Psoas muscle (tissue), 7 donors: ENCODE measurements at regions not wholly inside any gene's neighbourhood (a gene's known extent, or its start where the extent isn't known, plus 50 kb on each side); places are given as distances from the start of the nearest gene placed in this dataset.
"Not testable (repeated sequence)": the region's sequence is repeated elsewhere in the genome, so short reads cannot be mapped to it uniquely, and the experiment has no call there.

Source experiments
- ATAC-seq, 4 donors: fragments of 200-7000 bp; cut with Tn5 transposase; one replicate each; pipeline ENCODE4 v1.9.1; 2020; ENCODE audit warnings: moderate library complexity in 3 of 4, mild to moderate bottlenecking in 2 of 4
- DNase-seq, 2 donors: peaks; one replicate each; pipeline ENCODE4 v3.0.0-alpha.2; 2020
- H3K27ac ChIP-seq: fragments of 200-600 bp; one replicate; pipeline ENCODE4 v1.8.0; 2022
- H3K27me3 ChIP-seq, 3 donors: fragments of 200-600 bp in 1 of 3; one replicate each; pipeline versions ENCODE4 v1.6.1 to v1.8.0; 2013 to 2022; ENCODE audit warnings: low read length in 2 of 3, mild to moderate bottlenecking in 2 of 3, moderate library complexity in 1 of 3; ENCODE audit not compliant: insufficient read depth in 3 of 3
- H3K36me3 ChIP-seq, 2 donors: fragments of 200-600 bp in 1 of 2; one replicate each; pipeline versions ENCODE4 v1.6.1 to v1.8.0; 2013 to 2022; ENCODE audit warnings: low read depth in 1 of 2, mild to moderate bottlenecking in 1 of 2, moderate library complexity in 1 of 2; ENCODE audit not compliant: insufficient read depth in 1 of 2
- H3K4me1 ChIP-seq: fragments of 200-600 bp; one replicate; pipeline ENCODE4 v1.8.0; 2022
- H3K4me3 ChIP-seq: fragments of 200-600 bp; one replicate; pipeline ENCODE4 v1.8.0; 2022; ENCODE audit warnings: mild to moderate bottlenecking
- H3K9me3 ChIP-seq: fragments of 200-600 bp; one replicate; pipeline ENCODE4 v1.8.0; 2022
- CTCF ChIP-seq: fragments of 200-600 bp; IDR thresholded peaks from one replicate; pipeline ENCODE4 v1.8.0; 2022; ENCODE audit warnings: antibody characterized with exemption
- WGBS, 3 donors: extraction: QIAGEN DNeasy Blood & Tissue Kit; methylation state at CpG; one replicate each; pipeline versions ENCODE4 v1.1.6 to v1.1.7; 2013; 5-methylcytosine and 5-hydroxymethylcytosine counted together
- intact Hi-C, 2 donors: fragments of 100-400 bp; cut with DNase I; formaldehyde crosslinking; loops; one replicate each; pipeline versions ENCODE4 v1.11.0 to v1.14.2; 2022
- donor health status: healthy with polysubstance abuse.
- donor health status: DM: no; HTN: no; CAD: no; lungs with moderate emphysema.
- donor health status: Bipolar disorder and iron deficiency.
- donor health status: healthy.
- donor health status: DM: yes; HTN: yes; CAD: no.
- donor health status: DM: no; HTN: no; CAD: no.
- donor health status: DM: yes; HTN: yes; CAD: no.

GRCh38 chr1:188642704-188643103, 1814.0 kb downstream of the PLA2G4A start:
- Histone ChIP-seq H3K36me3 (no peaks in the 10 kb centered on the region), H3K27me3 (no peaks in the 10 kb centered on the region), H3K4me3 (no peak overlapping the region), H3K9me3 (no peaks in the 10 kb centered on the region), H3K4me1 (no peaks in the 10 kb centered on the region), H3K27ac (no peak overlapping the region)
- WGBS, 3 donors = 93 to 96% (median 96%) methylated on average over 5 of the region's 5 CpGs
- ATAC-seq = no peak
- intact Hi-C loops = no loop called here
- TF ChIP-seq CTCF = no peak
- no peak for DNase-seq

DNA sequence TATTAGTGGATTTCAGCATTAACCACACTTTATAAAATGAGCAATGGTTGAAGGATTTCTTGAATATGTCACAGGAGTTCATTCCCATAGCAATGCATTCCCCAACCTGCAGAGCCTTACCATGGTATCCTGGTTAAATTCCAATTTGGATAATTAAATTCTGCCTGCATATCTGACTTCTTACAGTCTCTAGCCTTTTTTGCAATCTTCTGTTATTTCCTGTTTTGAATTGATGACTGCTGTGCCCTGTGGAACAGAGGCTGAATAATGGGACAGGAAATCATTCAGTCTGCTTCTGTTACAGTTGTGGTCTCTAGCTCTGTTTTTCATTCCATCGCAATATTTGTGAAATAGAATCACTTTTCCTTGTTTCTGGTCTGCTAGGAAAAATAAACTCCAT, 1823.9 kb downstream of the PLA2G4A start:
- Histone ChIP-seq H3K9me3 (no peaks in the 10 kb centered on the region), H3K27ac (no peak overlapping the region), H3K4me1 (no peaks in the 10 kb centered on the region), H3K36me3 (no peaks in the 10 kb centered on the region), H3K4me3 (no peak overlapping the region), H3K27me3 (no peaks in the 10 kb centered on the region)
- 56 to 65% (median 64%) methylated on average over 1 of the region's 1 CpG for WGBS, 3 donors
- no peak for TF ChIP-seq CTCF
- ATAC-seq (no peak), DNase-seq (no peak)
- intact Hi-C loops = no loop called here

GRCh38 chr1:188655966-188656365, 1821.7 kb downstream of the BRINP3 start:
- H3K27me3 ChIP-seq, H3K4me3 ChIP-seq, H3K36me3 ChIP-seq, DNase-seq, H3K4me1 ChIP-seq, H3K9me3 ChIP-seq, H3K27ac ChIP-seq, ATAC-seq, intact Hi-C loops: not testable (repeated sequence)
- WGBS, 3 donors = 94 to 96% (median 94%) methylated on average over 16 of the region's 16 CpGs

- no peaks in the 10 kb centered on the region for H3K27me3 ChIP-seq
- no peaks in the 10 kb centered on the region for H3K9me3 ChIP-seq
- H3K27ac ChIP-seq = no peak overlapping the region
- DNase-seq (no peak), ATAC-seq (no peak)
- H3K4me3 ChIP-seq = no peak overlapping the region
- intact Hi-C loops = no loop called here
- H3K4me1 ChIP-seq = no peaks in the 10 kb centered on the region
- no peaks in the 10 kb centered on the region for H3K36me3 ChIP-seq
- TF ChIP-seq CTCF = no peak
These were observed 1817.1 kb downstream of the BRINP3 start for GRCh38 chr1:188660572-188660971.

DNA sequence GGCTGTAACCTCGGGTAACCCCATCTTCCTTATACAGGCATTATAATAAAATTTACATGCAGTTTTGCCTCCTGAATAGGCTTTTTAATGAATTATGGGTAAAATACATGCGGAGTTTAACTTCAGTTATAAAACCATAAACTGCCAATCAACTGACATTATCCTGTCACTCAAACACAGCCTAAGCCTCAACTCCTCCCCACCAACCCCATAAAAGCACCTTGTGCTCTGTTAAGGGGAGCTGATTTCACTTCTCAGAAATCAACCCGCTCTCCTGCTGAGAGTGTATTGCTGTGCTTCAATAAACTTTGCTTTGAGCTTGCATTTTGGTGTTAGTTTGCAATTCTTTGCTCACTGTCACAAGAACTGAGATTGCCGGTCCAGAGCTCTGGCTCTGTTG, 1812.2 kb downstream of the BRINP3 start:
- H3K4me3 ChIP-seq = no peak overlapping the region
- no peaks in the 10 kb centered on the region for H3K4me1 ChIP-seq
- 57 to 63% (median 59%) methylated on average over 4 of the region's 4 CpGs for WGBS, 3 donors
- no peak for TF ChIP-seq CTCF
- no peaks in the 10 kb centered on the region for H3K27me3 ChIP-seq
- DNase-seq (no peak), ATAC-seq (no peak)
- intact Hi-C loops = no loop called here
- no peaks in the 10 kb centered on the region for H3K9me3 ChIP-seq
- H3K36me3 ChIP-seq = no peaks in the 10 kb centered on the region
- no peak overlapping the region for H3K27ac ChIP-seq
